ENCODE measurements at regions not wholly inside any gene's neighbourhood (a gene's known extent, or its start where the extent isn't known, plus 50 kb on each side); places are given as distances from the start of the nearest gene placed in this dataset.

- Histone ChIP-seq H2AFZ (ENCODE audit: low read depth) (no peak overlapping the region), H3K36me3 (ENCODE audit: insufficient read depth) (no peaks in the 10 kb centered on the region), H3K27ac (no peak overlapping the region), H3K9ac (no peak overlapping the region), H3K79me2 (ENCODE audit: insufficient read depth, low read depth) (no peaks in the 10 kb centered on the region), H3K4me3 (IDR thresholded peaks at IDR 0.05; ENCODE audit: insufficient read depth, low read depth, low read length) (no peak overlapping the region), H3K27me3 (ENCODE audit: insufficient read depth, low read depth) (no peaks in the 10 kb centered on the region), H3K4me1 (ENCODE audit: low read depth, poor library complexity, severe bottlenecking) (no peaks in the 10 kb centered on the region), H3K4me2 (no peak overlapping the region), H4K20me1 (ENCODE audit: insufficient read depth) (no peaks in the 10 kb centered on the region)
- no peak for TF ChIP-seq CTCF (conservative IDR thresholded peaks at IDR 0.05; ENCODE audit: low read depth, low read length)
Observed at GRCh38 chr4:73685052-73685451, 55.3 kb upstream of the CXCL8 start.

GRCh38 chr4:73687421-73687820, 52.9 kb upstream of the CXCL8 start:
- Histone ChIP-seq H3K4me1 (ENCODE audit: low read depth, poor library complexity, severe bottlenecking) (no peaks in the 10 kb centered on the region), H3K4me3 (IDR thresholded peaks at IDR 0.05; ENCODE audit: insufficient read depth, low read depth, low read length) (no peak overlapping the region), H3K27ac (no peak overlapping the region), H3K36me3 (ENCODE audit: insufficient read depth) (no peaks in the 10 kb centered on the region), H3K9ac (no peak overlapping the region), H2AFZ (ENCODE audit: low read depth) (no peak overlapping the region), H4K20me1 (ENCODE audit: insufficient read depth) (no peaks in the 10 kb centered on the region), H3K79me2 (ENCODE audit: insufficient read depth, low read depth) (no peaks in the 10 kb centered on the region), H3K4me2 (no peak overlapping the region), H3K27me3 (ENCODE audit: insufficient read depth, low read depth) (no peaks in the 10 kb centered on the region)
- no peak for TF ChIP-seq CTCF (conservative IDR thresholded peaks at IDR 0.05; ENCODE audit: low read depth, low read length)

DNA sequence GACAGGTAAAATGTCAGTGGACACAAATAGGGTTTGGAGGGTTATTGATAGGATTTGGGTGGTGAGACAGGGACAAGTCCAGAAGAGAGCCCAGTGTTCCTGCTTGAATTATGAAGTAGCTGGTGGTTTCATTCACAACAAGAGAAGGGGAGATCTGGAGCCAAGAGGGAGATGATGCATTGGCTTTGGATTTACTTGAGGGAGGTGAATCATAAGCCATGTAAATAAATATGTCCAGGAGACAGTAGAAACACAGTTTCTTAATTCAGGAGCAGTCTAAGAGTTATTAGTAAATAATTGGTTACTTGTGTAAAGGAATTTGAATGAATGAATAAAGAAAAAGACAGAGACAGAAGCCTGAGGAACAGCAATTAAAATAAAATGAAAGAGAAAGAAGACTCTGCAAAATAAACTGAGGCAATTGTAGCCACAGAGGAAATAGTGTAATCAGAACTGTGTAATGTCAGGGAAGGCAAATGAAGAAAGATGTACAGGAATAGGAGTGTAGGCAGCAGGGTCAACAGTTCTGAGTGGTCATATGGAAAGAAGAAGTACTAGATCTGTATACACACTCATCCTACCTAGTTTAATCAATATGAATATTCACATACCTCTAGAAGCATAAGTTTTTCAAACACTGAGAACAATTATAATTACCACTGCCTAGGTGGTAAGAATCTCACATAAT, 50.2 kb upstream of the CXCL8 start:
- H3K9ac ChIP-seq, result no peak overlapping the region
- no peak for TF ChIP-seq CTCF (conservative IDR thresholded peaks at IDR 0.05; ENCODE audit: low read depth, low read length)
- no peaks in the 10 kb centered on the region for H3K4me1 ChIP-seq (ENCODE audit: low read depth, poor library complexity, severe bottlenecking)
- H3K4me2 ChIP-seq, result no peak overlapping the region
- no peak overlapping the region for H3K27ac ChIP-seq
- no peak overlapping the region for H3K4me3 ChIP-seq (IDR thresholded peaks at IDR 0.05; ENCODE audit: insufficient read depth, low read depth, low read length)
- H3K27me3 ChIP-seq (ENCODE audit: insufficient read depth, low read depth), result no peaks in the 10 kb centered on the region
- H3K36me3 ChIP-seq (ENCODE audit: insufficient read depth), result no peaks in the 10 kb centered on the region
- no peak overlapping the region for H2AFZ ChIP-seq (ENCODE audit: low read depth)
- H3K79me2 ChIP-seq (ENCODE audit: insufficient read depth, low read depth), result no peaks in the 10 kb centered on the region
- H4K20me1 ChIP-seq (ENCODE audit: insufficient read depth), result no peaks in the 10 kb centered on the region
